Thoracic aorta (tissue), 2 donors: ENCODE measurements at regions not wholly inside any gene's neighbourhood (a gene's known extent, or its start where the extent isn't known, plus 50 kb on each side); places are given as distances from the start of the nearest gene placed in this dataset.
"Not testable (repeated sequence)": the region's sequence is repeated elsewhere in the genome, so short reads cannot be mapped to it uniquely, and the experiment has no call there.

Source experiments
- ATAC-seq: fragments of 150-250 bp; one replicate; pipeline ENCODE4 v1.8.0; 2017; ENCODE audit warnings: low read depth; ENCODE audit not compliant: insufficient number of reproducible peaks, low FRiP score
- DNase-seq: peaks from one replicate; pipeline ENCODE4 v3.0.0-alpha.2; 2020; ENCODE audit warnings: low spot score
- H3K27ac ChIP-seq, 2 donors: fragments of 200-600 bp; sonication (generic); 1 replicate in 1 of 2; 2 replicates in 1 of 2; pipeline ENCODE4 v1.5.1; 2016; ENCODE audit warnings: mild to moderate bottlenecking in 2 of 2, moderate library complexity in 2 of 2
- H3K27me3 ChIP-seq: fragments of 200-600 bp; sonication (generic); replicated peaks from 2 replicates; pipeline ENCODE4 v1.6.0; 2016; ENCODE audit warnings: mild to moderate bottlenecking; ENCODE audit not compliant: insufficient read depth
- H3K36me3 ChIP-seq: fragments of 200-600 bp; sonication (generic); one replicate; pipeline ENCODE4 v1.5.1; 2016
- H3K4me1 ChIP-seq, 2 donors: fragments of 200-600 bp; sonication (generic); 1 replicate in 1 of 2; 2 replicates in 1 of 2; pipeline versions ENCODE4 v1.5.1 to v1.6.0; 2016; ENCODE audit warnings: low read depth in 2 of 2, mild to moderate bottlenecking in 1 of 2; ENCODE audit not compliant: control insufficient read depth in 1 of 2
- H3K4me3 ChIP-seq: fragments of 200-600 bp; sonication (generic); 2 replicates; pipeline ENCODE4 v1.5.1; 2016; ENCODE audit warnings: mild to moderate bottlenecking
- H3K9me3 ChIP-seq: fragments of 200-600 bp; sonication (generic); 2 replicates; pipeline ENCODE4 v1.5.1; 2016
- CTCF ChIP-seq: fragments of 200-600 bp; sonication (generic); IDR thresholded peaks from one replicate; pipeline ENCODE4 v1.5.1; 2019; ENCODE audit warnings: antibody characterized with exemption

GRCh38 chr9:118689280-118689679 is 680.0 kb downstream of the BRINP1 start:
- H3K9me3 ChIP-seq, result no peaks in the 10 kb centered on the region
- H3K4me1 ChIP-seq, result no peaks in the 10 kb centered on the region
- H3K36me3 ChIP-seq, result no peaks in the 10 kb centered on the region
- no peak overlapping the region for H3K27ac ChIP-seq
- no peaks in the 10 kb centered on the region for H3K27me3 ChIP-seq
- no peak for TF ChIP-seq CTCF
- DNase-seq (no peak), ATAC-seq (no peak)
- H3K4me3 ChIP-seq, result no peak overlapping the region

- H3K36me3 ChIP-seq, result no peaks in the 10 kb centered on the region
- no peak for TF ChIP-seq CTCF
- no peak overlapping the region for H3K4me3 ChIP-seq
- no peak for DNase-seq
- no peaks in the 10 kb centered on the region for H3K27me3 ChIP-seq
- H3K4me1 ChIP-seq, result no peaks in the 10 kb centered on the region
- ATAC-seq, result no peak
- H3K9me3 ChIP-seq, result no peaks in the 10 kb centered on the region
- H3K27ac ChIP-seq, result no peak overlapping the region
Observed at GRCh38 chr9:118692613-118693012, 676.6 kb downstream of the BRINP1 start.

GRCh38 chr9:118693645-118694044 is 675.6 kb downstream of the BRINP1 start:
- no peaks in the 10 kb centered on the region for H3K4me1 ChIP-seq
- no peaks in the 10 kb centered on the region for H3K9me3 ChIP-seq
- no peak overlapping the region for H3K27ac ChIP-seq
- no peak for DNase-seq
- H3K36me3 ChIP-seq, result no peaks in the 10 kb centered on the region
- no peak for ATAC-seq
- no peaks in the 10 kb centered on the region for H3K27me3 ChIP-seq
- no peak overlapping the region for H3K4me3 ChIP-seq
- no peak for TF ChIP-seq CTCF

GRCh38 chr9:118695249-118695648 is 674.0 kb downstream of the BRINP1 start:
- not testable (repeated sequence) for H3K36me3 ChIP-seq, H3K9me3 ChIP-seq, DNase-seq, H3K27me3 ChIP-seq, H3K27ac ChIP-seq, H3K4me3 ChIP-seq, ATAC-seq, H3K4me1 ChIP-seq

GRCh38 chr9:118701985-118702384 is 667.2 kb downstream of the BRINP1 start:
- Histone ChIP-seq H3K9me3 (no peaks in the 10 kb centered on the region), H3K4me3 (no peak overlapping the region), H3K36me3 (no peaks in the 10 kb centered on the region), H3K27me3 (no peaks in the 10 kb centered on the region), H3K4me1 (no peaks in the 10 kb centered on the region), H3K27ac (no peak overlapping the region)
- ATAC-seq (no peak), DNase-seq (no peak)
- TF ChIP-seq CTCF, result no peak

GRCh38 chr9:118711843-118712242 is 657.4 kb downstream of the BRINP1 start:
- Histone ChIP-seq H3K4me3 (no peak overlapping the region), H3K27ac (no peak overlapping the region), H3K36me3 (no peaks in the 10 kb centered on the region), H3K4me1 (no peaks in the 10 kb centered on the region), H3K9me3 (no peaks in the 10 kb centered on the region), H3K27me3 (no peaks in the 10 kb centered on the region)
- no peak for ATAC-seq
- no peak for TF ChIP-seq CTCF
- DNase-seq, result no peak
